Keratinocyte (primary cell): ENCODE measurements at regions not wholly inside any gene's neighbourhood (a gene's known extent, or its start where the extent isn't known, plus 50 kb on each side); places are given as distances from the start of the nearest gene placed in this dataset.

Source experiments
- DNase-seq: peaks from one replicate; pipeline ENCODE4 v3.0.0-alpha.2; 2011; ENCODE audit warnings: low read depth, missing footprints, low spot score
- FAIRE-seq: peaks from 2 replicates; lab custom pipeline; 2011; peaks lifted over from hg19 to GRCh38; lab: Jason Lieb, UNC
- H2AFZ ChIP-seq: 2 replicates; pipeline ENCODE4 v1.6.0; 2012; ENCODE audit warnings: low read length, control low read depth, inconsistent platforms; ENCODE audit not compliant: control insufficient read depth
- H3K27ac ChIP-seq: 2 replicates; pipeline ENCODE4 v1.5.1; 2011; ENCODE audit warnings: low read length; ENCODE audit not compliant: control insufficient read depth, insufficient read depth
- H3K27me3 ChIP-seq: 3 replicates; pipeline ENCODE4 v1.6.0; 2011; ENCODE audit warnings: low read length; ENCODE audit not compliant: control insufficient read depth, insufficient read depth; ENCODE audit errors: extremely low read depth
- H3K36me3 ChIP-seq, 2 experiments: 2 replicates in 1 of 2; 3 replicates in 1 of 2; pipeline ENCODE4 v1.5.1; 2011; ENCODE audit warnings: low read length in 2 of 2, mild to moderate bottlenecking in 1 of 2; ENCODE audit not compliant: control insufficient read depth in 2 of 2, insufficient read depth in 2 of 2; ENCODE audit errors: extremely low read depth in 1 of 2
- H3K4me1 ChIP-seq: 3 replicates; pipeline ENCODE4 v1.5.1; 2011; ENCODE audit warnings: low read length; ENCODE audit not compliant: control insufficient read depth, insufficient read depth; ENCODE audit errors: extremely low read depth
- H3K4me2 ChIP-seq: 3 replicates; pipeline ENCODE4 v1.6.0; 2011; ENCODE audit warnings: low read depth, low read length; ENCODE audit not compliant: control insufficient read depth, insufficient read depth; ENCODE audit errors: extremely low read depth
- H3K4me3 ChIP-seq, 3 experiments: fragments of 200-600 bp in 1 of 3; sonication (generic) in 1 of 3; 2 replicates in 2 of 3; 3 replicates in 1 of 3; pipeline ENCODE4 v1.5.1; 2011 to 2016; ENCODE audit warnings: low read length in 3 of 3, mild to moderate bottlenecking in 3 of 3, control low read depth in 2 of 3, inconsistent platforms in 1 of 3, low read depth in 1 of 3, mixed read lengths in 1 of 3, mixed run types in 1 of 3, moderate library complexity in 1 of 3; ENCODE audit not compliant: control insufficient read depth in 2 of 3, insufficient read depth in 2 of 3; ENCODE audit errors: extremely low read depth in 1 of 3
- H3K79me2 ChIP-seq: 2 replicates; pipeline ENCODE4 v1.6.0; 2012; ENCODE audit warnings: low read length; ENCODE audit not compliant: control insufficient read depth, insufficient read depth
- H3K9ac ChIP-seq: 3 replicates; pipeline ENCODE4 v1.6.0; 2011; ENCODE audit warnings: low read length; ENCODE audit not compliant: control insufficient read depth, insufficient read depth; ENCODE audit errors: extremely low read depth
- H3K9me1 ChIP-seq: 3 replicates; pipeline ENCODE4 v1.6.0; 2011; ENCODE audit warnings: low read length; ENCODE audit not compliant: control insufficient read depth, insufficient read depth; ENCODE audit errors: extremely low read depth
- H3K9me3 ChIP-seq: 2 replicates; pipeline ENCODE4 v1.5.1; 2012; ENCODE audit warnings: low read depth, low read length; ENCODE audit not compliant: control insufficient read depth
- H4K20me1 ChIP-seq: 3 replicates; pipeline ENCODE4 v1.6.0; 2011; ENCODE audit warnings: low read length; ENCODE audit not compliant: control insufficient read depth, insufficient read depth; ENCODE audit errors: extremely low read depth
- CTCF ChIP-seq, 3 experiments: IDR thresholded peaks in 1 of 3; conservative IDR thresholded peaks in 1 of 3; optimal IDR thresholded peaks in 1 of 3; 2 replicates in 2 of 3; 3 replicates in 1 of 3; pipeline versions ENCODE3 to v1.5.1; 2011; ENCODE audit warnings: low read length in 3 of 3, mild to moderate bottlenecking in 3 of 3, moderate library complexity in 2 of 3, control low read depth in 1 of 3, inconsistent platforms in 1 of 3; ENCODE audit not compliant: insufficient read depth in 2 of 3; ENCODE audit errors: extremely low read depth in 1 of 3
- EZH2 ChIP-seq: IDR thresholded peaks from one replicate; pipeline ENCODE4 v1.6.1; 2012; ENCODE audit warnings: inconsistent platforms, mild to moderate bottlenecking, low read length, moderate library complexity
- dilution Hi-C: fragments of 300-500 bp; cut with MboI; formaldehyde crosslinking; loops from one replicate; pipeline ENCODE4 v1.7.0; 2020; ENCODE audit warnings: low sequenced_read_pairs; ENCODE audit not compliant: extremely low pct_ligation_motif_present

DNA sequence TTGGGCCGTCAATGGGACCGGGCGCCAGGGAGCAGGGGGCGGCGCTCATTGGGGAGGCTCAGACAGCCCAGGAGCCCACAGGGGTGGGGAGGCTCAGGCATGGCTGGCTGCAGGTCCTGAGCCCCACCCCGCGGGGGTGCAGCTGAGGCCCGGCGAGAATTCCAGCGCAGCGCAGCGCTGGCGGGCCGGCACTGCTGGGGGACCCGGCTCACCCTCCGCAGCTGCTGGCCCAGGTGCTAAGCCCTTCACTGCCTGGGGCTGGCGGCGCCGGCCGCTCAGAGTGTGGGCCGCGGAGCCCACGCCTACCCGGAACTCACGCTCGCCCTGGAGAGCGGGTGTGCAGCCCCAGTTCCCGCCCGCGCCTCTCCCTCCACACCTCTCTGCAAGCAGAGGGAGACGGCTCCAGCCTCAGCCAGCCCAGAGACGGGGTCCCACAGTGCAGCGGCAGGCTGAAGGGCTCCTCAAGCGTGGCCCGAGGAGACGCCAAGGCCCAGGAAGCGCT, 1227.4 kb downstream of the PCDH17 start:
- no peak overlapping the region for H3K4me2 ChIP-seq
- no peaks in the 10 kb centered on the region for H3K4me1 ChIP-seq
- DNase-seq (no peak), FAIRE-seq (no peak)
- TF ChIP-seq CTCF (optimal IDR thresholded peaks at IDR 0.05 in 1 of 3, IDR thresholded peaks at IDR 0.05 in 1 of 3, conservative IDR thresholded peaks at IDR 0.05 in 1 of 3; ENCODE audit: extremely low read depth in 1 of 3, insufficient read depth in 2 of 3, low read length in 3 of 3) (no peak), EZH2 (no peak)
- H3K79me2 ChIP-seq = no peaks in the 10 kb centered on the region
- H3K9ac ChIP-seq = no peak overlapping the region
- H3K9me1 ChIP-seq = no peaks in the 10 kb centered on the region
- no peaks in the 10 kb centered on the region for H3K36me3 ChIP-seq
- H2AFZ ChIP-seq = no peak overlapping the region
- no peaks in the 10 kb centered on the region for H3K27me3 ChIP-seq
- dilution Hi-C loops = no loop called here
- no peak overlapping the region for H3K27ac ChIP-seq
- no peaks in the 10 kb centered on the region for H4K20me1 ChIP-seq
- no peak overlapping the region for H3K4me3 ChIP-seq
- no peaks in the 10 kb centered on the region for H3K9me3 ChIP-seq

DNA sequence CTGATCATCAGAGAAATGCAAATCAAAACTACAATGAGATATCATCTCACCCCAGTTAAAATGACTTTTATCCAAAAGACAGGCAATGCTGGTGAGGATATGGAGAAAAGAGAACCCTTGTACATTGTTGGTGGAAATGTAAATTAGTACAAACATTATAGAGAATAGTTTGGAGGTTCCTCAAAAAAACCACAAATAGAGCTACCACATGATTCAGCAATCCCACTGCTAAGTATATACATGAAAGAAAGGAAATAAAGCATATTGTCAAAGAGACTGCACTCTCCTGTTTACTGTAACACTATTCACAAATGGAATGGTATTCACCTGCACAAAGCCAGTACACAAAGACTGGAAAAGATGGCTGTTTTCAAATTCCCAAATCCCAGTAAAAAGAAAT, 1233.7 kb downstream of the PCDH17 start:
- dilution Hi-C loops = no loop called here
- Histone ChIP-seq H3K9ac (no peak overlapping the region), H3K9me3 (no peaks in the 10 kb centered on the region), H4K20me1 (no peaks in the 10 kb centered on the region), H3K27ac (no peak overlapping the region), H3K36me3 (no peaks in the 10 kb centered on the region), H3K79me2 (no peaks in the 10 kb centered on the region), H3K9me1 (no peaks in the 10 kb centered on the region), H2AFZ (no peak overlapping the region), H3K4me2 (no peak overlapping the region), H3K4me1 (no peaks in the 10 kb centered on the region), H3K27me3 (no peaks in the 10 kb centered on the region), H3K4me3 (no peak overlapping the region)
- FAIRE-seq = no peak
- DNase-seq = no peak
- TF ChIP-seq CTCF (optimal IDR thresholded peaks at IDR 0.05 in 1 of 3, IDR thresholded peaks at IDR 0.05 in 1 of 3, conservative IDR thresholded peaks at IDR 0.05 in 1 of 3; ENCODE audit: extremely low read depth in 1 of 3, insufficient read depth in 2 of 3, low read length in 3 of 3) = no peak
